Left colon (tissue), 2 donors: ENCODE measurements at regions not wholly inside any gene's neighbourhood (a gene's known extent, or its start where the extent isn't known, plus 50 kb on each side); places are given as distances from the start of the nearest gene placed in this dataset.

Experiments used
- ATAC-seq: fragments of 200-7000 bp; cut with Tn5 transposase; one replicate; pipeline ENCODE4 v1.9.1; 2020; ENCODE audit warnings: mild to moderate bottlenecking, moderate library complexity
- DNase-seq, 2 donors: peaks; one replicate each; pipeline ENCODE4 v3.0.0-alpha.2; 2020
- intact Hi-C, 2 donors: fragments of 100-400 bp; cut with DNase I in 1 of 2; cut with micrococcal nuclease in 1 of 2; formaldehyde crosslinking; loops; one replicate each; pipeline versions ENCODE4 v1.11.2 to v1.14.0; 2022; cut with DNase I, micrococcal nuclease
- donor health status: DM: no; HTN: no; CAD: no.
- donor health status: DM: yes; HTN: yes; CAD: no.

DNA sequence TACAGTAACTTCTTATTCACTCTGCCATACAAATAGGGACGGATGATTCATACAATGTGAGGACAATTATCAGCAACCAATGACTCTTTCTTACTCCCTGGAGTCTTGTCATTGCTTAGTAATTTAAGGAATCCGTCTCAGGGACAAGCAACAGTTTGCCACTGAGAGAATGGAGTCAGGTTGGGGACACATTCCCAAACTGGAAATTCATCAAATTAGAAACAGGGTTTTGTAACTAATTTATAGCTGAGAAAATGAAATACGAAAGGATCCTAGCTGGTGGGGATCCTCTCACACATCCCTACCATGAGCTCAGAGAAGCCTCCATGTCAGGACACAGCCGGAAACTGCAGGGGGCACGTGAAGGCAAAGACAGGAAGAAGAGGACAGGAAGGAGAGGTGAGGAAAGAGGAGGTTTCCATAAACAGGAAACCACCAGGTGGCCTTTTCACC lies 50.4 kb upstream of the KDR start:
- intact Hi-C loops, result no loop called here
- ATAC-seq (no peak), DNase-seq (no peak)

DNA sequence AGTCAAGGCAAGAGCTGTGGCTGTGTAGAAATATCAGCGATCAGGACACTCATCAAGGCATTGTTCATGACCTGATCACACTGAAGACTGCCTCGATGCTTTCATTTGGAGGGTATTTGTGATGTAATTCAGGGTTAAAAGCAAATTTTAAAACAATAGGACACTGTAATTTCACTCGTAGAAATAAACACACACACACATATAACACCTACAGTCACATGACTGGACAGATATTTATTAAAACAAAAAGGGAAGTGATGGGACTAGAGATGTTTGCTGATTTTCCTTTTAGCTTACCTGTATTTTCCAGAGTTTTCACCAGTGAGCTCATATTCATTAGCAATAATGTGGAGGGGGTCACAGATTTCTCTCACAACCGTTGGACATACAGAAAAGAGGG lies 51.1 kb upstream of the KDR start:
- ATAC-seq, result no peak
- DNase-seq, result no peak
- intact Hi-C loops, result no loop called here

DNA sequence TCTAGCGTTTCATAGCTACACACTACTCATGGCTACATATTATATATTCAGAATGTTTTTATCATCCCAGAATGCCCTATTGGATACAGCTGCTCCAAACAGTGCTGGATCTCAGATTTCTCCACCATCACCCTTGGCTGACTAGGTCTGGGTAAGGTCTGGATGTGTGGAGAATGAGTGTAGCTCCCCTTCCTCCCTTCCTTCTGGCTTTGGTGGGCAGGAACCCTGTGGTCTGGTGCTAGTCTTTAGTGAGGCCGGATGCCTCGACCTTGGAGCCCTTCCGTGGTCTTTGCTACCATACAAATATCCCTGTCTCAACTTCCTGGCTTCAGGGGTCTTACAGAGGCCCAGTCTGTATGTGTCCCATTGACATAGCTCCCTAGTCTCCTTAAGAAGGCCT lies 52.1 kb upstream of the KDR start:
- no peak for DNase-seq
- no peak for ATAC-seq
- intact Hi-C loops, result no loop called here

DNA sequence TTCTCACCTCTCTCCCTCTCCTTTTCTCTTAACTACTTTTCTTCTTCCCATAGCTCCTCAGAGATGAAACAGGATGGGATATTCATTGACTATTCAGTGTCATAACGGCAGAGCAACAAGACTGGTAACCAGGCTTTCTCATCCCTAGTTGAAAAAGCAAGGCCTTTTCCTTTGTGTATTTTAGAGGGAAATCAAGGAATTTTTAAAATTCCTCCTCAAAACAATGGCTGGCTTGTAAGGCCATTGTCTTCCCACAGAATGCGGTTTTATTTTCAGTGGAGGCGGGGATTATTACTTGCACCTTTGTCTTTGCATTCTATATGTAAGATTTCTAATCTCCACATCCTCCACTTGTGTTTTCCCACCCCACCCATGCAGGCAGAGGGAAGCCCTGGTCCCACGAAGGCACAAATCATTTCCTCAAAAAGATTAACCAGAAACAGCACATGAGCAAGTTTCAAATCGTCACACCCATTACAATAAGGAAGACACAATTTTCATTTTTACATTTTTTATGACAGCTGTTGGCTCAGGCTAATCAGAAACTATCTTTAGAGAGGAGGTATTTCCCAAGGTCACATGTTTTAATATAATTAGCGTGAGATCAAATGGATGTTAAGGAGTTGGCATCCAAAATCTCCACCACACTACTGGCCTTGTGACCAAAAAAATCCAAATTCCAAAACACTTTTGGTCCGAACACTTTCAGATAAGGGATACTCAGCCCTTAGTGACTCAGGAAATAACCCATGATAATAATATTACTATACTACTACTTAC lies 53.0 kb upstream of the KDR start:
- intact Hi-C loops, result no loop called here
- DNase-seq, result no peak
- ATAC-seq, result peak; percentile 51

DNA sequence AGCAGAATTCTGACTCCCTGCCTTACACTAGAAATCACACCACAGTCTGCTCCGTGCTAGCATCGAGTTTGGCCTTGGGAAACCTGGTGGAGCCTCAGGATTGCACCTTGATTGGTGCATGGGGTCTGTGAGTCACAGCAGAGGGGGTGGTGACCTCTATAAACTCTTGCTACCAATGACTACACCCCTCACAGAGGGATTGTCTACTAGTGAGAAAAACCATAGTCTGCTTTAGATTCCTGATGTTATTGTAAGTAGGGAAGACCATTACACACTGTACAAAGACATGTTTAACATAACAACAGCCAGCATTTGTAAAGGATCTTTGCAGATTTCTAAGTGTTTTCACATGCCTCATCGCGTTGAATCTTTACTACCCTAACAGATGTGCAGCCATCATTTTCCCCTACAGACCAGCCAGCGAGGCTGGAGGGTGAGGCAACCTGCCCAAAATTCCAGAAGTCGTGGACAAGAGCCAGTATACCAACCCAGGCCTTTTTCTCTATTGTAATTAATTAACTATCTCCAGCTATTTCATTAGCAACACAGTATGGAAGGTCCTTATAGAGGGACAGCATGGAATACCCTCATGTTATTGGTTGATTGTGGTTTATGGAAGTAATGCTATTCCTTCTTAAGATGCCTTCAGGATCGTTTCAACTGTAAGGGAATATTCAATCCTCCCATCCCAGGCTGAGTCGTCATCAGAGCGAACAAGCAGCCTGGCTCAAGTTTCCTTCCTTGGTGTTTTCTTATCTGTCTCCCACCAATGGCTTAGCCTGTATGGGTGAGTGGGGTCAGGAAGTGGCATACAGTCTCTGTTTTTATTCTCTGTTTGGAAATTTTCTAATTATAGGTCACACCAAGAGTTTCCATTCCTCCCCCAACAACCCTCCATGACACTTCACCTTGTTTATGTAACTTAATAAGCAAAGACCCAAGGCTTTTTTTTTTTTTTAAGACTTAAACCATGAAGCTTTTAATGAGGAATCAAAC lies 55.9 kb upstream of the KDR start:
- DNase-seq (no peak), ATAC-seq (no peak)
- intact Hi-C loops, result no loop called here

DNA sequence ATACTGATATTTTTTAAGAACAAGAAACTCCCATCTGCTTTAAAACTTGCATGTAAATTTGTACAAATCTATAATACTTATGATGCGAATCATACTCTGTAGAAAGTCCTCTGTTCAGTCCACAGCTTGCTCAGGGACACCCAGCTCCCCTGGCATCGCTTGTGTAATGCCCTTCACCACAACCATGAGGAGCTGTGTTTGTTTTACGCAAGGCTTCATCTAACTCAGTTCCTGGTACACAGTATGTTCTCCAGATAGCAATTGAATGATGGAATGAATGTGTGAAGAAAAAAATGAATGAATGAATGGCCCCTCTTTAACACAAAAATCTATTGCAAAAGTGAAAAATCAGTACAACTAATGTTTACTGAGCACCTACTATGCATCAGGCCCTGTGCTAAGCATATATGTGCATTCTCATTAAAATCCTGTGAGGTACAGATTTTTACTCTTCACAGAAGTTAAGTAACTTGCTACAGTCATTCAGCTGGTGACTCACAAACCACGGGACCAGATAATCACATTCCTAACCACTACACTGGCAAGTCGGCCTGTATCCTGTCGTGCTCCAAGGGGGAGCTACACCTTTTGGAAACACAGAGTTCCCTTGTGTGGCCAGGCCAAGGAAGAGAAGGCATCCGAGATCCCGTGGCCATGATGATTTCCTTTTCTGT lies 58.7 kb upstream of the KDR start:
- no peak for DNase-seq
- intact Hi-C loops, result no loop called here
- ATAC-seq, result no peak

DNA sequence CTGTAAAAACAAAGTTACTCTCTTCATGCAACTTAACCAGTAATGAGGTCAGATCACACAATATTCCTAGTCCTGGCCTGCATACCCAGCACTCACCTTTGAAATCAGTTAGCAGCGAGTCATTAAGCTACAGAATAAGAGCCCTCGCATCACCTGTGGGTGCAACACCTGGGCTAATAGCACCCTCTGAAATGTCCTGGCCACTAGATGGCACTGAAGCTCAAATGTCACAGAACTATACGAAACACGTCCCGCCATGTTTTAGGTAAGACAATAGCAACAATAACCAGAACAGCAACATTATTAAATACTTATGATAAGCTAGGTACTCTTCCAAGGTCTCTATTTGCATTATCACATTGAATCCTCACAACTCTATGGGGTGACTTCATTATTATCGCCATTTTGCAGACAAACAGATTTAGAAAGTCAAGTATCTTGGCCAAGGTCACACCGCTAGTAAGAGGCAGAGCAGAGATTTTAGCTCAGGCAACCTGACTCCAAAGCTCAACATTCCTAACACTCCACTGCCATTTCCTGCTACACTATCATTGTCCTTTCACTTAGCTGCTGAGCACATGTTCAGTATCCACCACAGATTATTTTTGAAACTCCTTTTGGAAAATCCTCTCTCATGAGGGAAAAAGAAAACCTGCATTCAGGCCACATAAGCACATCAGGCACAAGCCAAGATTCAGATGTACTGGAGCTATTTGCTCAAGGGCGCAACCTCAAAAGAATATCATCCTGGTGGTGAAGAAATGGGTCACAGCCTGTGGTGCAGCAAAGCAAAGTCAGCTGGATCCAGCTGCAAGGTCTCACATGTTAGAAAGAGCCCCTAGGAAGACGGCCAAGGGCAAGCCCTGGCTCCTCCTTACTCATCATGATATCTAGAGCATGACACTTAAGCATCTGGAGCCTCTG lies 59.5 kb upstream of the KDR start:
- DNase-seq (peak in 1 of 2 donors; percentile 51), ATAC-seq (peak; percentile 77)

DNA sequence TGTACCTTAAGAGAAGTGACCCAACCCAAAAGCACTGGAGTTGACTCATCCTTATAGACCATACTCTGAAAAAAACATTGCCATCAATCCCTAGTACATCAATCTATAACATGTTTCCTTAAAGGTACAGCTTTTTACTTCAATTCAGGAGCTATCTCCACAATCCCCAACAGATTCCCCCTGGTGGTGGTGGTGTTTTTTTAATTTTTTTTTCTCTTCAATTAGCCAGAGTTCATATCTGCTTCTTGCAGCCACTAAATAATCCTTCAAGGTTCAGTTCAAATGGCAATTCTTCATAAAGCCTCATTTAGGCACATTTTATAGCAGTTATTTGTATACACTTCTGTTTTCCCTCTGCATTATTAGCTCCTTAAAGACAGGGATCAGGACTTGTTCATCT lies 60.7 kb upstream of the KDR start:
- ATAC-seq (no peak), DNase-seq (no peak)
- intact Hi-C loops, result no loop called here

More for the DNA sequence above, 59.5 kb upstream of the KDR start:
- intact Hi-C loops, result no loop called here

DNA sequence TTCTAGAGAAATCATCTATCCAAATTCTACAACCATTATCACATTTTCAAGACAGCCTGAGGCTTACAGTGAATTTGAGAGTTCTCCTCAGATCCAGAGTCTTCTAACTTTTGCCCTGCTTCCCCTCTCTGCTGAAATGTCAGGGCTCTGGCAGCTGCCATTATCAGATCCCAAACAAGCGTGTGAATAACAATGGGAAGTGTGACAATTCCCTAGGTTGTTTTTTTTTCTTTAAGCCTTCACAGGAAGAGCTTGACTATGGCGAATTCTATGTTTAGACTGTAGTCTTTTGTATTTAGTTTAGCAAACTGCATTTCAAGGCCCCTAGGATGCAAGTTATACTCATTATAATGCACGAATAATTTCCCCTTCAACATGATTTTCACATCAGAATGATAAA lies 61.3 kb upstream of the KDR start:
- ATAC-seq (no peak), DNase-seq (no peak)
- intact Hi-C loops, result no loop called here

DNA sequence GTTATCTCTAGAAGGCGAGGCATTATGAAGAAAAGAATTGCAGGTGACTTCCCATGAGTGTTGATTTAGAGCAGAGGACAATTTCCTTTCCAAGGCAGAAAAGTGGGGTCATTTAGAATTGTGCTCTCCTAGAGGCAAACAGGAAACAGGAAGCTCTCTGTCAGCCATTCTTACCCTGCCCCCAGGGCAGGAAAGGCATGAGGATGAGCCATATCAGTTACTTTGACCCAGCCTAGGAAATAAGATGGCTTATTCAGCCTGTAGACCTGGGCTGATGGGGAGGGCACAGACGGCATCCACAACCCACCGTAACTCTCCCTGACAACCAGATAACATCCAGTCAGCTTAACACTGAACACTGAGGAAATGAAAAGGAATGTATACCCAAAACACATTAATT lies 88.8 kb upstream of the KDR start:
- ATAC-seq, result no peak
- intact Hi-C loops, result no loop called here
- DNase-seq, result no peak

DNA sequence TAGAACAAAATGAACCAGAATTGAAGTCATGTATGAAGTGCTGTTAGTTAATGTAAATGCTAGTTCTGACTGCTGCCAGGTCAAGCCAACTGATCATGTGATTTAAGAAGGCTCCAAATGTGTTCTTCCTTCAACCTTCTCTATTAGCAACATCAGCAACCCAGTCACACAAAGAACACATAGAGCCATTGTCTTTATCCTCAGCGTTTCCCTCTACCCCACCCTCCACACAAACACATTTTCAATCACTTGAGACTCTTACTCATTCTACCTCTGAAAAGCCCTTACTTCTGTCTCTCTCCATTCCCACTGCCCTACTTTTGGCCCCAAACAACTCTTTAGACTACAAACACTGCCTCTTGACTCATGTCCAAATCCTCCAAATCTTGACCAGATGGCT lies 89.7 kb upstream of the KDR start:
- DNase-seq (no peak), ATAC-seq (no peak)
- intact Hi-C loops, result no loop called here

DNA sequence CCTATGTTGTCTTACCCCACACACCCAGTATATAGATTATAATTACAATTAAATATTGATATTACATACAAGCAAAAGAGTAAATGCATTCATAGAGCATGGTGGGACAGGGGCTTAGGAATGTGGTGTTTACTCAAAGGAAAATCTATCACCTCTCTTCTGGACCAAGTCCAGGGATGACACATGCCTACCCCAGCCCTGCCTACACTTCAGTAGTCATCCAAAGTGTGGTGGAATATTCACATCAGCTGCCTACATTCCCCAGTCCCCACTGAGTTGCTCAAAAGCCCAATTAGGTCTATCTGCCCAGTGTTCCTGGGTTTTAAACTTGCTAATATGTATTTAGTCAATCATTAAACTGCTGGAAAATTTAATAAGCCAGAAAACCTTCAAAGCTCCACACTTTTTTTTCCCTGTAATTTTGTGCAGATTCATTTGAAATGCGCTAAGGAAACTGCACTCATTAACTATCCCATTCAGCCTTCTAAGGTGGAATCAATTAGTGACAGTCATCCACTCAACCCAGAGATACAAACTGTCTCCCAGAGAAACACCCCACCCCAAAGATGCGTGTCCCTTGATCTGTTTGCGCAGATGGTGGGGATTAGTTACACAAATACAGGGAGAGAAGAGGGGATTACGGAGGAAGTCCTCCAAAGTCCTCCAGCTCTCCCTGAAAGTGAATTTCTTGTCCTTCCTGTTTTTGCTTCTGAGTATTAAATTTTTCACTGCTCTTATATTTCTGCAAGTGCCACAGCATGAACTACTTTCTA lies 91.7 kb upstream of the KDR start:
- ATAC-seq, result no peak
- DNase-seq, result no peak
- intact Hi-C loops, result no loop called here

DNA sequence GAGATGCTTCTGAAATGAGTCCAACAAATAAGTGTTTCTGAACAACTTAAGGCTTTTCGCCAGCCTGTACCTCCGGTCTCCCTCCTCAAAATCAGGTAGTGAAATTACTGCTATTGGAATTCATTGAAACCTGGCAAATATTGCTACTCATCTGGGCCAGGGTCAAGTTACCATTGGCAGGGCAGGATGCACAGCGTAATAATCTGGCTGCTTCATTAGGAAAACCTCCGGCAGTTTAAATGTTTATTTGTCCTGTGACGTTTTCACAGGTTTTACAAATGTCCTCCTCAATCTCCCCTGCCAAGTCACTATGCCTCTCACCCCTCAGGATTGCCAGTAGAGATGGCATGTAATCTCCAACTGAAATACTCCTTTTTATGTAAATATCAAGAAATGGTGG lies 92.6 kb upstream of the KDR start:
- intact Hi-C loops, result no loop called here
- DNase-seq, result no peak
- no peak for ATAC-seq

DNA sequence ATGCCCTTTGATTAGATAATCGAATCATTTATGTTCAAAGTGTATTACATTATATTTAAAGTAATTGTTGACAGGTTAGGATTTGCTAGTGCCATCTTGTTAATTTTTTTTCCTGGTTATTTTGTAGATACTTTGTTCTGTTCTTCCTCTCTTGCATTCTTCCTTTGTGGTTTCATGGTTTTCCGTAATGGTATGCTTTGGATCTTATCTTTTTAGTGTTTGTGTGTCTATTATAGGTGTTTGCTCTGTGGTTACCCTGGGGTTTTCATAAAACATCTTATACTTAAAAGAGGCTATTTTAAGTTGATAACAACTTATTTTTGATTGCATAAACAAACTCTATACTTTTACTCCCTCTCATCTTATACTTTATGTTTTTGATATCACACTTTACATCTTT lies 108.2 kb upstream of the SRD5A3 start:
- no peak for ATAC-seq
- intact Hi-C loops, result no loop called here
- no peak for DNase-seq

DNA sequence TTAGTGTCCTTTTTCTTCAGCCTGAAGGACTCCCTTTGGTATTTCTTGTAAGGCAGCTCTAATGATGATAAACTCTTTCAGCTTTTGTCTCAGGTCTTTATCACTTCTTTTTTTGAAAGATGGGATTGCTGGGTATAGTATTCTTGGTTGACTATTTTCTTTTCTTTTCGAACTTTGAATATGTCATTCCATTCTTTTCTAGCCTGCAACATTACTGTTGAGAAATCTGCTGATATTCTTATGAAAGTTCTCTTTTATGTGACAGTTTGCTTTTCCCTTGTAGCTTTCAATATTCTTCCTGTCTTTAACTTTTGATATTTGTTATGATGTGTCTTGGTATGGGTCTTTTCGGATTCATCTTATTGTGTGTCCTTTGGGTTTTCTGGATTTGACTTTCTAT lies 107.6 kb upstream of the SRD5A3 start:
- DNase-seq (no peak), ATAC-seq (no peak)
- intact Hi-C loops, result no loop called here

DNA sequence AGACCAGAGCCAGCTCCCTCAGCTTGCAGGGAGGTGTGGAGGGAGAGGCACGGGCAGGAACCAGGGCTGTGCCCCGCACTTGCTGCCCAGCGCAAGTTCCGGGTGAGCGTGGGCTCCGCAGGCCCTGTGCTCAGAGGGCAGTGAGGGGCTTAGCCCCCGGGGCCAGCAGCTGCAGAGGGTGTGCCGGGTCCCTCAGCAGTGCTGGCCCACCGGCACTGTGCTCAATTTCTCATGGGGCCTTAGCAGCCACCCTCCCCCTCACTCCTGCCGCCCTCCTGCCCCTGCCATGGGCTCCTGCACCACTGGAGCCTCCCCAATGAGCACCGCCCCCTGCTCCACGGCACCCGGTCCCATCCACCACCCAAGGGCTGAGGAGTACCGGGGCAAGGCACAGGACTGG lies 104.6 kb upstream of the SRD5A3 start:
- intact Hi-C loops, result no loop called here
- no peak for DNase-seq
- ATAC-seq, result no peak

DNA sequence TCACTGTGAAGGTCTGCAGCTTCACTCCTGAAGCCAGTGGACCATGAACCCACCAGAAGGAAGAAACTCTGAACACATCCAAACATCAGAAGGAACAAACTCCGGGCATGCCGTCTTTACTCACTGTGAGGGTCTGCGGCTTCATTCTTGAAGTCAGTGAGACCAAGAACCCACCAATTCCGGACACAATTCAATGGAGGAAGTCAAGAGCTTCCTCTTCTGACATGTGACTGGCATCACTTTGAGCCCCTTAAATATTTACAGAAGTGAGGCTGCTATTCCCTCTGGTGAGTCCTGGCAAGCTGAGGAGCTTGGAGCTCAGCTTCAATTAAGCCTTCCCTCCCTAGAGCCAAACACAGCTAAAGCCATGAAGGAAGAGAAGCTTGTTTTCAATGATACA lies 103.5 kb upstream of the SRD5A3 start:
- no peak for ATAC-seq
- no peak for DNase-seq
- intact Hi-C loops, result no loop called here

DNA sequence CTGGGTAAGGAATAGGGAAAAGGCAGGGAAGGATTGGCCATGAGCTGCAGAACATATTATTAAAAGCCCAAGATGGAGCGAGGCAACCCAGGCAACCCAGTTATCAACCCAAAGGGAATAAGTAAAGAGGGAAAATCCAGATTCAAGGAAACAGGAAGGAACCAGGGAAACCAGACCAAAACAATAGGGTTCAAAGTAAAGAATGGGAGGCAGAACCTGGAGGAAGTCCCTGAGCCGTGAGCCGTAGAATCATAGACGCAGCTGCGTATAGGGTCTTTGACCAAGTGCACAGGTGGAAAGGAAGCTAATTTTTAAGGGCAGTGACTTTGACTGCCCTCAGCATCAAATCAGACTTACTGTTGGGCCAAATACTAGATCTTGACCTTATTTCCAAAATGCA lies 98.5 kb upstream of the SRD5A3 start:
- ATAC-seq, result no peak
- intact Hi-C loops, result no loop called here

More for the DNA sequence above, 98.5 kb upstream of the SRD5A3 start:
- DNase-seq, result no peak
